ENCODE measurements at regions not wholly inside any gene's neighbourhood (a gene's known extent, or its start where the extent isn't known, plus 50 kb on each side); places are given as distances from the start of the nearest gene placed in this dataset.

- DNase-seq: peak in 1 of 3 donors; percentile 53
- Histone ChIP-seq H3K9me3 (no peaks in the 10 kb centered on the region), H3K4me1 (peaks cover 0 to 21% (median 0%) of the 10 kb centered on the region in 4 donors), H3K36me3 (no peaks in the 10 kb centered on the region), H3K27me3 (no peaks in the 10 kb centered on the region), H3K27ac (peak overlapping the region in 1 of 4 donors; percentile 37), H3K4me3 (no peak overlapping the region)
- TF ChIP-seq POLR2A (IDR thresholded peaks at IDR 0.05) (no peak), CTCF (IDR thresholded peaks at IDR 0.05) (no peak)
Observed at GRCh38 chr3:102089904-102090720, 240.8 kb downstream of the NFKBIZ start.

GRCh38 chr3:102090721-102091045, 241.4 kb downstream of the NFKBIZ start:
- no peak for DNase-seq
- no peaks in the 10 kb centered on the region for H3K36me3 ChIP-seq
- no peak overlapping the region for H3K4me3 ChIP-seq
- no peaks in the 10 kb centered on the region for H3K27me3 ChIP-seq
- no peak overlapping the region for H3K27ac ChIP-seq
- TF ChIP-seq POLR2A (IDR thresholded peaks at IDR 0.05) (no peak), CTCF (IDR thresholded peaks at IDR 0.05) (no peak)
- H3K4me1 ChIP-seq: peaks cover 0 to 16% (median 0%) of the 10 kb centered on the region in 4 donors
- H3K9me3 ChIP-seq: no peaks in the 10 kb centered on the region

- peaks cover 0 to 16% (median 0%) of the 10 kb centered on the region in 4 donors for H3K4me1 ChIP-seq
- no peak overlapping the region for H3K27ac ChIP-seq
- H3K36me3 ChIP-seq: no peaks in the 10 kb centered on the region
- no peaks in the 10 kb centered on the region for H3K9me3 ChIP-seq
- DNase-seq: no peak
- no peaks in the 10 kb centered on the region for H3K27me3 ChIP-seq
- TF ChIP-seq CTCF (IDR thresholded peaks at IDR 0.05) (no peak), POLR2A (IDR thresholded peaks at IDR 0.05) (no peak)
- no peak overlapping the region for H3K4me3 ChIP-seq
Observed at GRCh38 chr3:102091358-102091757, 242.0 kb downstream of the NFKBIZ start.

- DNase-seq: no peak
- H3K4me3 ChIP-seq: no peak overlapping the region
- H3K9me3 ChIP-seq: no peaks in the 10 kb centered on the region
- no peaks in the 10 kb centered on the region for H3K27me3 ChIP-seq
- TF ChIP-seq CTCF (IDR thresholded peaks at IDR 0.05) (no peak), POLR2A (IDR thresholded peaks at IDR 0.05) (no peak)
- no peak overlapping the region for H3K27ac ChIP-seq
- no peaks in the 10 kb centered on the region for H3K36me3 ChIP-seq
- peaks cover 0 to 16% (median 0%) of the 10 kb centered on the region in 4 donors for H3K4me1 ChIP-seq
Observed at GRCh38 chr3:102092617-102093466, 243.5 kb downstream of the NFKBIZ start.

GRCh38 chr3:102094506-102094905, 245.2 kb downstream of the NFKBIZ start:
- no peak overlapping the region for H3K27ac ChIP-seq
- H3K4me3 ChIP-seq: no peak overlapping the region
- no peak for TF ChIP-seq POLR2A (IDR thresholded peaks at IDR 0.05)
- TF ChIP-seq CTCF (IDR thresholded peaks at IDR 0.05): no peak
- H3K36me3 ChIP-seq: no peaks in the 10 kb centered on the region
- DNase-seq: no peak
- H3K27me3 ChIP-seq: no peaks in the 10 kb centered on the region
- no peaks in the 10 kb centered on the region for H3K9me3 ChIP-seq
- peaks cover 0 to 9% (median 0%) of the 10 kb centered on the region in 4 donors for H3K4me1 ChIP-seq

All from Peyer's patch (tissue), 4 donors.